ENCODE measurements at regions not wholly inside any gene's neighbourhood (a gene's known extent, or its start where the extent isn't known, plus 50 kb on each side); places are given as distances from the start of the nearest gene placed in this dataset.
"Not testable (repeated sequence)": the region's sequence is repeated elsewhere in the genome, so short reads cannot be mapped to it uniquely, and the experiment has no call there.

GRCh38 chr1:168834225-168834872 lies 105.3 kb upstream of the DPT start:
- DNase-seq (ENCODE audit: insufficient read length, low spot score): no peak
- TF ChIP-seq POLR2A (IDR thresholded peaks at IDR 0.05; ENCODE audit: low read depth, low read length): no peak
- no peak for FAIRE-seq

- TF ChIP-seq POLR2A (IDR thresholded peaks at IDR 0.05; ENCODE audit: low read depth, low read length): no peak
- DNase-seq (ENCODE audit: insufficient read length, low spot score): no peak
- FAIRE-seq: no peak
These were observed 106.2 kb upstream of the DPT start for GRCh38 chr1:168835176-168835575.

GRCh38 chr1:168835791-168836190 lies 106.8 kb upstream of the DPT start:
- no peak for DNase-seq (ENCODE audit: insufficient read length, low spot score)
- no peak for FAIRE-seq
- no peak for TF ChIP-seq POLR2A (IDR thresholded peaks at IDR 0.05; ENCODE audit: low read depth, low read length)

GRCh38 chr1:168836469-168836868 lies 107.5 kb upstream of the DPT start:
- FAIRE-seq (no peak), DNase-seq (ENCODE audit: insufficient read length, low spot score) (no peak)
- TF ChIP-seq POLR2A (IDR thresholded peaks at IDR 0.05; ENCODE audit: low read depth, low read length): no peak

GRCh38 chr1:168837230-168837629 lies 108.2 kb upstream of the DPT start:
- not testable (repeated sequence) for DNase-seq (ENCODE audit: insufficient read length, low spot score); FAIRE-seq

- no peak for DNase-seq (ENCODE audit: insufficient read length, low spot score)
- TF ChIP-seq POLR2A (IDR thresholded peaks at IDR 0.05; ENCODE audit: low read depth, low read length): no peak
- FAIRE-seq: no peak
These were observed 113.3 kb upstream of the DPT start for GRCh38 chr1:168842306-168842705.

GRCh38 chr1:168842916-168843315 lies 113.9 kb upstream of the DPT start:
- FAIRE-seq (no peak), DNase-seq (ENCODE audit: insufficient read length, low spot score) (no peak)
- no peak for TF ChIP-seq POLR2A (IDR thresholded peaks at IDR 0.05; ENCODE audit: low read depth, low read length)

GRCh38 chr1:168843401-168843800 lies 114.4 kb upstream of the DPT start:
- no peak for TF ChIP-seq POLR2A (IDR thresholded peaks at IDR 0.05; ENCODE audit: low read depth, low read length)
- DNase-seq (ENCODE audit: insufficient read length, low spot score): no peak
- no peak for FAIRE-seq

- FAIRE-seq (no peak), DNase-seq (ENCODE audit: insufficient read length, low spot score) (no peak)
- no peak for TF ChIP-seq POLR2A (IDR thresholded peaks at IDR 0.05; ENCODE audit: low read depth, low read length)
These were observed 114.9 kb upstream of the DPT start for GRCh38 chr1:168843950-168844349.

- no peak for DNase-seq (ENCODE audit: insufficient read length, low spot score)
- FAIRE-seq: no peak
- no peak for TF ChIP-seq POLR2A (IDR thresholded peaks at IDR 0.05; ENCODE audit: low read depth, low read length)
These were observed 116.1 kb upstream of the DPT start for GRCh38 chr1:168845140-168845539.

GRCh38 chr1:168848051-168848450 lies 119.0 kb upstream of the DPT start:
- FAIRE-seq: no peak

GRCh38 chr1:168861421-168862004 lies 132.5 kb upstream of the DPT start:
- DNase-seq (ENCODE audit: insufficient read length, low spot score) (no peak), FAIRE-seq (no peak)
- TF ChIP-seq POLR2A (IDR thresholded peaks at IDR 0.05; ENCODE audit: low read depth, low read length): no peak

More at GRCh38 chr1:168848051-168848450, 119.0 kb upstream of the DPT start:
- no peak for DNase-seq (ENCODE audit: insufficient read length, low spot score)
- TF ChIP-seq POLR2A (IDR thresholded peaks at IDR 0.05; ENCODE audit: low read depth, low read length): no peak

- FAIRE-seq (no peak), DNase-seq (ENCODE audit: insufficient read length, low spot score) (no peak)
- TF ChIP-seq POLR2A (IDR thresholded peaks at IDR 0.05; ENCODE audit: low read depth, low read length): no peak
These were observed 134.8 kb upstream of the DPT start for GRCh38 chr1:168863772-168864171.

GRCh38 chr1:168864266-168864665 lies 135.3 kb upstream of the DPT start:
- DNase-seq (ENCODE audit: insufficient read length, low spot score): no peak
- no peak for FAIRE-seq
- no peak for TF ChIP-seq POLR2A (IDR thresholded peaks at IDR 0.05; ENCODE audit: low read depth, low read length)

- TF ChIP-seq POLR2A (IDR thresholded peaks at IDR 0.05; ENCODE audit: low read depth, low read length): no peak
- FAIRE-seq (no peak), DNase-seq (ENCODE audit: insufficient read length, low spot score) (no peak)
These were observed 137.0 kb upstream of the DPT start for GRCh38 chr1:168865850-168866620.
